GM23338 (cell line): ENCODE measurements at regions not wholly inside any gene's neighbourhood (a gene's known extent, or its start where the extent isn't known, plus 50 kb on each side); places are given as distances from the start of the nearest gene placed in this dataset.

ENCODE experiments used
- ATAC-seq: fragments of 200-7000 bp; cut with Tn5 transposase; 3 replicates; pipeline ENCODE4 v1.9.1; 2020
- DNase-seq: peaks from one replicate; pipeline ENCODE4 v3.0.0-alpha.2; 2015; ENCODE audit warnings: low spot score
- H2AFZ ChIP-seq: fragments of 200-600 bp; sonication (generic); 2 replicates; pipeline ENCODE4 v1.8.0; 2016; ENCODE audit warnings: antibody characterized with exemption, mild to moderate bottlenecking, moderate library complexity
- H3F3A ChIP-seq: fragments of 200-600 bp; sonication (generic); replicated peaks from 2 replicates; pipeline ENCODE4 v1.8.0; 2017; ENCODE audit warnings: antibody characterized with exemption, mixed run types, low read depth
- H3K27ac ChIP-seq: fragments of 200-600 bp; sonication (generic); 2 replicates; pipeline ENCODE4 v1.6.1; 2016; ENCODE audit warnings: low read depth
- H3K27me3 ChIP-seq: fragments of 200-600 bp; sonication (generic); 2 replicates; pipeline ENCODE4 v1.8.0; 2016; ENCODE audit warnings: mild to moderate bottlenecking, mixed run types, moderate library complexity; ENCODE audit not compliant: insufficient read depth
- H3K36me3 ChIP-seq: fragments of 200-600 bp; sonication (generic); 2 replicates; pipeline ENCODE4 v1.8.0; 2016; ENCODE audit warnings: mild to moderate bottlenecking; ENCODE audit not compliant: insufficient read depth
- H3K4me1 ChIP-seq: fragments of 200-600 bp; sonication (generic); 2 replicates; pipeline ENCODE4 v1.8.0; 2016; ENCODE audit warnings: mild to moderate bottlenecking, moderate library complexity; ENCODE audit not compliant: insufficient read depth
- H3K4me2 ChIP-seq: fragments of 200-600 bp; sonication (generic); 2 replicates; pipeline ENCODE4 v1.7.1; 2017; ENCODE audit warnings: mixed run types
- H3K4me3 ChIP-seq: fragments of 200-600 bp; sonication (generic); 2 replicates; pipeline ENCODE4 v1.6.1; 2016; ENCODE audit warnings: mixed run types
- H3K79me2 ChIP-seq: fragments of 200-600 bp; sonication (generic); replicated peaks from 2 replicates; pipeline ENCODE4 v1.8.0; 2017; ENCODE audit warnings: mild to moderate bottlenecking; ENCODE audit not compliant: insufficient read depth
- H3K9me2 ChIP-seq: fragments of 200-600 bp; sonication (generic); 2 replicates; pipeline ENCODE4 v1.8.0; 2017; ENCODE audit not compliant: insufficient read depth
- H4K20me1 ChIP-seq: fragments of 200-600 bp; sonication (generic); replicated peaks from 2 replicates; pipeline ENCODE4 v1.8.0; 2017; ENCODE audit warnings: mild to moderate bottlenecking; ENCODE audit not compliant: insufficient read depth
- H3K27ac Mint-ChIP-seq: 2 replicates; pipeline ENCODE4 v1.8.0; 2020; ENCODE audit warnings: inconsistent platforms, mild to moderate bottlenecking, moderate library complexity, mixed read lengths
- H3K27me3 Mint-ChIP-seq: 3 replicates; pipeline ENCODE4 v1.8.0; 2022; ENCODE audit warnings: low read depth, mild to moderate bottlenecking, moderate library complexity, mixed read lengths, inconsistent platforms; ENCODE audit not compliant: insufficient read depth, poor library complexity
- H3K36me3 Mint-ChIP-seq: 3 replicates; pipeline ENCODE4 v1.8.0; 2021; ENCODE audit warnings: low read depth, mild to moderate bottlenecking, inconsistent platforms, moderate library complexity, mixed read lengths
- H3K4me1 Mint-ChIP-seq: 3 replicates; pipeline ENCODE4 v1.8.0; 2020; ENCODE audit warnings: mild to moderate bottlenecking, inconsistent platforms, mixed read lengths
- H3K4me3 Mint-ChIP-seq: 3 replicates; pipeline ENCODE4 v1.8.0; 2021; ENCODE audit warnings: moderate library complexity, mild to moderate bottlenecking, inconsistent platforms, mixed read lengths
- H3K9me3 Mint-ChIP-seq: 3 replicates; pipeline ENCODE4 v1.8.0; 2020; ENCODE audit warnings: moderate library complexity, mild to moderate bottlenecking, inconsistent platforms, mixed read lengths
- CREB1 ChIP-seq: fragments of 250-450 bp; sonication (Bioruptor Pico); IDR thresholded peaks from 2 replicates; pipeline ENCODE4 v1.5.0; 2020; ENCODE audit warnings: low read depth, mild to moderate bottlenecking, moderate library complexity
- EZH2phosphoT487 ChIP-seq: fragments of 200-600 bp; sonication (generic); IDR thresholded peaks from one replicate; pipeline ENCODE4 v1.8.1; 2018; ENCODE audit warnings: antibody characterized with exemption; ENCODE audit not compliant: unreplicated experiment
- NANOG ChIP-seq: IDR thresholded peaks from 2 replicates; pipeline ENCODE4 v1.6.1; 2016; ENCODE audit warnings: antibody characterized with exemption, borderline replicate concordance
- POLR2AphosphoS5 ChIP-seq: IDR thresholded peaks from 2 replicates; pipeline ENCODE4 v1.6.1; 2016; ENCODE audit warnings: antibody characterized with exemption, low read depth
- REST ChIP-seq: IDR thresholded peaks from one replicate; pipeline ENCODE4 v1.6.1; 2018; ENCODE audit warnings: antibody characterized with exemption; ENCODE audit not compliant: unreplicated experiment
- TF ChIP-seq, protein P1 (sequence below): fragments of 250-450 bp; sonication (Bioruptor Pico); IDR thresholded peaks from 2 replicates; pipeline ENCODE4 v1.5.0; 2020; ENCODE audit warnings: mild to moderate bottlenecking, moderate library complexity
- TF ChIP-seq, protein P2 (sequence below), 2 experiments: fragments of 200-600 bp in 1 of 2; sonication (generic) in 1 of 2; conservative IDR thresholded peaks; 2 replicates each; pipeline versions ENCODE4 v1.5.1 to v1.6.1; 2016 to 2017; ENCODE audit warnings: antibody characterized with exemption in 2 of 2, low read depth in 2 of 2, mild to moderate bottlenecking in 2 of 2, moderate library complexity in 1 of 2

GRCh38 chr13:33913829-33914228 lies 95.9 kb downstream of the RFC3 start (continued):
- TF ChIP-seq POLR2AphosphoS5 = no peak

GRCh38 chr13:33917190-33917589 lies 99.2 kb downstream of the RFC3 start:
- no peak overlapping the region for H3K4me3 Mint-ChIP-seq
- no peak overlapping the region for H3K4me3 ChIP-seq
- peaks cover 18% of the 10 kb centered on the region; the same call in 2 of the 3 replicates for H3K4me1 Mint-ChIP-seq
- H3K9me2 ChIP-seq = no peaks in the 10 kb centered on the region
- TF ChIP-seq EZH2phosphoT487 = no peak
- no peak overlapping the region for H2AFZ ChIP-seq
- no peaks in the 10 kb centered on the region for H3K4me1 ChIP-seq
- no peaks in the 10 kb centered on the region for H3F3A ChIP-seq
- no peak for ATAC-seq
- no peak overlapping the region for H3K27ac ChIP-seq
- H3K79me2 ChIP-seq = no peaks in the 10 kb centered on the region
- DNase-seq = no peak
- no peaks in the 10 kb centered on the region for H3K36me3 Mint-ChIP-seq
- H4K20me1 ChIP-seq = no peaks in the 10 kb centered on the region
- no peaks in the 10 kb centered on the region for H3K27me3 Mint-ChIP-seq
- no peak overlapping the region for H3K4me2 ChIP-seq
- no peaks in the 10 kb centered on the region; the same call in 1 of the 2 replicates for H3K36me3 ChIP-seq
- no peaks in the 10 kb centered on the region for H3K27me3 ChIP-seq
- no peaks in the 10 kb centered on the region; the same call in 2 of the 3 replicates for H3K9me3 Mint-ChIP-seq
- H3K27ac Mint-ChIP-seq = no peak overlapping the region

- H3K4me1 ChIP-seq = no peaks in the 10 kb centered on the region
- DNase-seq = no peak
- no peak overlapping the region for H3K4me2 ChIP-seq
- no peaks in the 10 kb centered on the region for H3F3A ChIP-seq
- no peak overlapping the region for H2AFZ ChIP-seq
- no peaks in the 10 kb centered on the region; the same call in 1 of the 2 replicates for H3K36me3 ChIP-seq
- no peak overlapping the region for H3K4me3 Mint-ChIP-seq
- H3K27me3 Mint-ChIP-seq = no peaks in the 10 kb centered on the region
- H3K79me2 ChIP-seq = no peaks in the 10 kb centered on the region
- no peaks in the 10 kb centered on the region; the same call in 2 of the 3 replicates for H3K9me3 Mint-ChIP-seq
- no peak overlapping the region for H3K27ac ChIP-seq
- no peak overlapping the region for H3K27ac Mint-ChIP-seq
- no peaks in the 10 kb centered on the region for H4K20me1 ChIP-seq
- peaks cover 28% of the 10 kb centered on the region; the same call in 2 of the 3 replicates for H3K4me1 Mint-ChIP-seq
- H3K27me3 ChIP-seq = no peaks in the 10 kb centered on the region
- no peak overlapping the region for H3K4me3 ChIP-seq
- peak; percentile 52 for ATAC-seq
- no peaks in the 10 kb centered on the region for H3K36me3 Mint-ChIP-seq
- H3K9me2 ChIP-seq = no peaks in the 10 kb centered on the region
- TF ChIP-seq REST (no peak), NANOG (no peak), EZH2phosphoT487 (no peak), CREB1 (CRISPR knock-in tag) (no peak)
- TF ChIP-seq, protein P1, sequence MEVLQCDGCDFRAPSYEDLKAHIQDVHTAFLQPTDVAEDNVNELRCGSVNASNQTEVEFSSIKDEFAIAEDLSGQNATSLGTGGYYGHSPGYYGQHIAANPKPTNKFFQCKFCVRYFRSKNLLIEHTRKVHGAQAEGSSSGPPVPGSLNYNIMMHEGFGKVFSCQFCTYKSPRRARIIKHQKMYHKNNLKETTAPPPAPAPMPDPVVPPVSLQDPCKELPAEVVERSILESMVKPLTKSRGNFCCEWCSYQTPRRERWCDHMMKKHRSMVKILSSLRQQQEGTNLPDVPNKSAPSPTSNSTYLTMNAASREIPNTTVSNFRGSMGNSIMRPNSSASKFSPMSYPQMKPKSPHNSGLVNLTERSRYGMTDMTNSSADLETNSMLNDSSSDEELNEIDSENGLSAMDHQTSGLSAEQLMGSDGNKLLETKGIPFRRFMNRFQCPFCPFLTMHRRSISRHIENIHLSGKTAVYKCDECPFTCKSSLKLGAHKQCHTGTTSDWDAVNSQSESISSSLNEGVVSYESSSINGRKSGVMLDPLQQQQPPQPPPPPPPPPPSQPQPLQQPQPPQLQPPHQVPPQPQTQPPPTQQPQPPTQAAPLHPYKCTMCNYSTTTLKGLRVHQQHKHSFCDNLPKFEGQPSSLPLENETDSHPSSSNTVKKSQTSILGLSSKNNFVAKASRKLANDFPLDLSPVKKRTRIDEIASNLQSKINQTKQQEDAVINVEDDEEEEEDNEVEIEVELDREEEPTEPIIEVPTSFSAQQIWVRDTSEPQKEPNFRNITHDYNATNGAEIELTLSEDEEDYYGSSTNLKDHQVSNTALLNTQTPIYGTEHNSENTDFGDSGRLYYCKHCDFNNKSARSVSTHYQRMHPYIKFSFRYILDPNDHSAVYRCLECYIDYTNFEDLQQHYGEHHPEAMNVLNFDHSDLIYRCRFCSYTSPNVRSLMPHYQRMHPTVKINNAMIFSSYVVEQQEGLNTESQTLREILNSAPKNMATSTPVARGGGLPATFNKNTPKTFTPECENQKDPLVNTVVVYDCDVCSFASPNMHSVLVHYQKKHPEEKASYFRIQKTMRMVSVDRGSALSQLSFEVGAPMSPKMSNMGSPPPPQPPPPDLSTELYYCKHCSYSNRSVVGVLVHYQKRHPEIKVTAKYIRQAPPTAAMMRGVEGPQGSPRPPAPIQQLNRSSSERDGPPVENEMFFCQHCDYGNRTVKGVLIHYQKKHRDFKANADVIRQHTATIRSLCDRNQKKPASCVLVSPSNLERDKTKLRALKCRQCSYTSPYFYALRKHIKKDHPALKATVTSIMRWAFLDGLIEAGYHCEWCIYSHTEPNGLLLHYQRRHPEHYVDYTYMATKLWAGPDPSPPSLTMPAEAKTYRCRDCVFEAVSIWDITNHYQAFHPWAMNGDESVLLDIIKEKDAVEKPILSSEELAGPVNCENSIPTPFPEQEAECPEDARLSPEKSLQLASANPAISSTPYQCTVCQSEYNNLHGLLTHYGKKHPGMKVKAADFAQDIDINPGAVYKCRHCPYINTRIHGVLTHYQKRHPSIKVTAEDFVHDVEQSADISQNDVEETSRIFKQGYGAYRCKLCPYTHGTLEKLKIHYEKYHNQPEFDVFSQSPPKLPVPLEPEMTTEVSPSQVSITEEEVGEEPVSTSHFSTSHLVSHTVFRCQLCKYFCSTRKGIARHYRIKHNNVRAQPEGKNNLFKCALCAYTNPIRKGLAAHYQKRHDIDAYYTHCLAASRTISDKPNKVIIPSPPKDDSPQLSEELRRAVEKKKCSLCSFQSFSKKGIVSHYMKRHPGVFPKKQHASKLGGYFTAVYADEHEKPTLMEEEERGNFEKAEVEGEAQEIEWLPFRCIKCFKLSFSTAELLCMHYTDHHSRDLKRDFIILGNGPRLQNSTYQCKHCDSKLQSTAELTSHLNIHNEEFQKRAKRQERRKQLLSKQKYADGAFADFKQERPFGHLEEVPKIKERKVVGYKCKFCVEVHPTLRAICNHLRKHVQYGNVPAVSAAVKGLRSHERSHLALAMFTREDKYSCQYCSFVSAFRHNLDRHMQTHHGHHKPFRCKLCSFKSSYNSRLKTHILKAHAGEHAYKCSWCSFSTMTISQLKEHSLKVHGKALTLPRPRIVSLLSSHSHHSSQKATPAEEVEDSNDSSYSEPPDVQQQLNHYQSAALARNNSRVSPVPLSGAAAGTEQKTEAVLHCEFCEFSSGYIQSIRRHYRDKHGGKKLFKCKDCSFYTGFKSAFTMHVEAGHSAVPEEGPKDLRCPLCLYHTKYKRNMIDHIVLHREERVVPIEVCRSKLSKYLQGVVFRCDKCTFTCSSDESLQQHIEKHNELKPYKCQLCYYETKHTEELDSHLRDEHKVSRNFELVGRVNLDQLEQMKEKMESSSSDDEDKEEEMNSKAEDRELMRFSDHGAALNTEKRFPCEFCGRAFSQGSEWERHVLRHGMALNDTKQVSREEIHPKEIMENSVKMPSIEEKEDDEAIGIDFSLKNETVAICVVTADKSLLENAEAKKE (CRISPR knock-in tag) = no peak
- TF ChIP-seq, protein P2, sequence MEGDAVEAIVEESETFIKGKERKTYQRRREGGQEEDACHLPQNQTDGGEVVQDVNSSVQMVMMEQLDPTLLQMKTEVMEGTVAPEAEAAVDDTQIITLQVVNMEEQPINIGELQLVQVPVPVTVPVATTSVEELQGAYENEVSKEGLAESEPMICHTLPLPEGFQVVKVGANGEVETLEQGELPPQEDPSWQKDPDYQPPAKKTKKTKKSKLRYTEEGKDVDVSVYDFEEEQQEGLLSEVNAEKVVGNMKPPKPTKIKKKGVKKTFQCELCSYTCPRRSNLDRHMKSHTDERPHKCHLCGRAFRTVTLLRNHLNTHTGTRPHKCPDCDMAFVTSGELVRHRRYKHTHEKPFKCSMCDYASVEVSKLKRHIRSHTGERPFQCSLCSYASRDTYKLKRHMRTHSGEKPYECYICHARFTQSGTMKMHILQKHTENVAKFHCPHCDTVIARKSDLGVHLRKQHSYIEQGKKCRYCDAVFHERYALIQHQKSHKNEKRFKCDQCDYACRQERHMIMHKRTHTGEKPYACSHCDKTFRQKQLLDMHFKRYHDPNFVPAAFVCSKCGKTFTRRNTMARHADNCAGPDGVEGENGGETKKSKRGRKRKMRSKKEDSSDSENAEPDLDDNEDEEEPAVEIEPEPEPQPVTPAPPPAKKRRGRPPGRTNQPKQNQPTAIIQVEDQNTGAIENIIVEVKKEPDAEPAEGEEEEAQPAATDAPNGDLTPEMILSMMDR (conservative IDR thresholded peaks at IDR 0.05; ENCODE audit: low read depth in 2 of 2) = no peak
Observed at GRCh38 chr13:33918199-33918932, 100.4 kb downstream of the RFC3 start.
